Vagina (tissue), 2 donors: ENCODE measurements at regions not wholly inside any gene's neighbourhood (a gene's known extent, or its start where the extent isn't known, plus 50 kb on each side); places are given as distances from the start of the nearest gene placed in this dataset.

Experiments used
- CTCF ChIP-seq, 3 experiments: fragments of 450-650 bp in 2 of 3; fragments of 200-600 bp in 1 of 3; sonication (generic) in 1 of 3; IDR thresholded peaks; one replicate each; pipeline ENCODE4 v1.5.1; 2017 to 2019; ENCODE audit warnings: antibody characterized with exemption in 3 of 3, mild to moderate bottlenecking in 2 of 3, moderate library complexity in 2 of 3
- POLR2A ChIP-seq, 2 donors: fragments of 450-650 bp; IDR thresholded peaks; one replicate each; pipeline ENCODE4 v1.6.1; 2017; ENCODE audit warnings: antibody characterized with exemption in 2 of 2, mild to moderate bottlenecking in 2 of 2, moderate library complexity in 2 of 2
- POLR2AphosphoS5 ChIP-seq, 2 donors: sonication (generic); formaldehyde crosslinking; IDR thresholded peaks; one replicate each; pipeline ENCODE4 v1.9.0; 2017; ENCODE audit warnings: antibody characterized with exemption in 2 of 2, mild to moderate bottlenecking in 2 of 2, low read depth in 1 of 2; ENCODE audit not compliant: insufficient read depth in 1 of 2

- no peak for TF ChIP-seq CTCF (IDR thresholded peaks at IDR 0.05)
- no peak for TF ChIP-seq POLR2AphosphoS5 (IDR thresholded peaks at IDR 0.05; ENCODE audit: insufficient read depth in 1 of 2, low read depth in 1 of 2)
- no peak for TF ChIP-seq POLR2A (IDR thresholded peaks at IDR 0.05)
Observed at GRCh38 chr2:48175656-48176055, 138.8 kb upstream of the FOXN2 start.
